HUES64 (cell line): ENCODE measurements at regions not wholly inside any gene's neighbourhood (a gene's known extent, or its start where the extent isn't known, plus 50 kb on each side); places are given as distances from the start of the nearest gene placed in this dataset.

ENCODE experiments used
- H3K27ac ChIP-seq: 2 replicates; pipeline ENCODE4 v1.7.0; 2013; ENCODE audit warnings: low read depth, low read length, inconsistent platforms
- H3K27me3 ChIP-seq: 2 replicates; pipeline ENCODE4 v1.6.1; 2013; ENCODE audit warnings: mild to moderate bottlenecking, low read length; ENCODE audit not compliant: insufficient read depth
- H3K36me3 ChIP-seq: 2 replicates; pipeline ENCODE4 v1.6.1; 2013; ENCODE audit warnings: mild to moderate bottlenecking, low read length; ENCODE audit not compliant: insufficient read depth
- H3K4me1 ChIP-seq: 2 replicates; pipeline ENCODE4 v1.6.1; 2013; ENCODE audit warnings: mild to moderate bottlenecking, low read length, moderate library complexity; ENCODE audit not compliant: insufficient read depth
- H3K4me3 ChIP-seq: 2 replicates; pipeline ENCODE4 v1.5.1; 2013; ENCODE audit warnings: mild to moderate bottlenecking, low read length, moderate library complexity
- H3K9ac ChIP-seq: 2 replicates; pipeline ENCODE4 v1.6.1; 2013; ENCODE audit warnings: mild to moderate bottlenecking, low read depth, low read length
- H3K9me3 ChIP-seq: 2 replicates; pipeline ENCODE4 v1.6.1; 2013; ENCODE audit warnings: low read depth, low read length; ENCODE audit not compliant: insufficient read depth
- WGBS: fragments of 150-250, 120-280 bp; methylation state at CpG from one replicate; pipeline ENCODE4 v1.1.7; 2013; ENCODE audit warnings: missing lambda C conversion rate; 5-methylcytosine and 5-hydroxymethylcytosine counted together

GRCh38 chr20:12702312-12702711 is 306.5 kb upstream of the SPTLC3 start:
- Histone ChIP-seq H3K9me3 (no peaks in the 10 kb centered on the region), H3K36me3 (no peaks in the 10 kb centered on the region), H3K9ac (no peak overlapping the region), H3K27me3 (no peaks in the 10 kb centered on the region), H3K4me3 (no peak overlapping the region), H3K27ac (no peak overlapping the region), H3K4me1 (0 out of 2 replicates have a peak, but pooled peaks cover 5% of the 10 kb centered on the region)
- WGBS = 95% methylated on average over 1 of the region's 1 CpG

GRCh38 chr20:12715371-12715770 is 293.4 kb upstream of the SPTLC3 start:
- Histone ChIP-seq H3K27ac (no peak overlapping the region), H3K9ac (no peak overlapping the region), H3K27me3 (no peaks in the 10 kb centered on the region), H3K9me3 (no peaks in the 10 kb centered on the region), H3K36me3 (no peaks in the 10 kb centered on the region), H3K4me3 (no peak overlapping the region), H3K4me1 (no peaks in the 10 kb centered on the region)
- 95% methylated on average over 2 of the region's 2 CpGs for WGBS

GRCh38 chr20:12715991-12716680 is 292.6 kb upstream of the SPTLC3 start:
- H3K9me3 ChIP-seq = no peaks in the 10 kb centered on the region
- no peaks in the 10 kb centered on the region for H3K4me1 ChIP-seq
- H3K27ac ChIP-seq = no peak overlapping the region
- H3K27me3 ChIP-seq = no peaks in the 10 kb centered on the region
- WGBS = over 99% methylated on average over 3 of the region's 3 CpGs
- H3K4me3 ChIP-seq = no peak overlapping the region
- no peaks in the 10 kb centered on the region for H3K36me3 ChIP-seq
- H3K9ac ChIP-seq = no peak overlapping the region

GRCh38 chr20:12717061-12717460 is 291.7 kb upstream of the SPTLC3 start:
- H3K4me3 ChIP-seq = no peak overlapping the region
- 91% methylated on average over 1 of the region's 1 CpG for WGBS
- no peaks in the 10 kb centered on the region for H3K4me1 ChIP-seq
- H3K9ac ChIP-seq = no peak overlapping the region
- no peaks in the 10 kb centered on the region for H3K36me3 ChIP-seq
- no peak overlapping the region for H3K27ac ChIP-seq
- H3K9me3 ChIP-seq = no peaks in the 10 kb centered on the region
- no peaks in the 10 kb centered on the region for H3K27me3 ChIP-seq

GRCh38 chr20:12718619-12719018 is 290.2 kb upstream of the SPTLC3 start:
- no peak overlapping the region for H3K9ac ChIP-seq
- H3K9me3 ChIP-seq = no peaks in the 10 kb centered on the region
- no peaks in the 10 kb centered on the region for H3K4me1 ChIP-seq
- H3K27me3 ChIP-seq = no peaks in the 10 kb centered on the region
- no peaks in the 10 kb centered on the region for H3K36me3 ChIP-seq
- no peak overlapping the region for H3K27ac ChIP-seq
- 99% methylated on average over 3 of the region's 4 CpGs for WGBS
- no peak overlapping the region for H3K4me3 ChIP-seq

- H3K36me3 ChIP-seq = no peaks in the 10 kb centered on the region
- WGBS = 49% methylated on average over 2 of the region's 2 CpGs
- no peak overlapping the region for H3K9ac ChIP-seq
These were observed 287.1 kb upstream of the SPTLC3 start for GRCh38 chr20:12721636-12722035.

GRCh38 chr20:12722091-12722490 is 286.7 kb upstream of the SPTLC3 start:
- Histone ChIP-seq H3K4me3 (no peak overlapping the region), H3K9ac (no peak overlapping the region), H3K4me1 (no peaks in the 10 kb centered on the region), H3K27ac (no peak overlapping the region), H3K36me3 (no peaks in the 10 kb centered on the region), H3K9me3 (no peaks in the 10 kb centered on the region), H3K27me3 (no peaks in the 10 kb centered on the region)
- WGBS = 88% methylated on average over 1 of the region's 1 CpG

More at GRCh38 chr20:12721636-12722035, 287.1 kb upstream of the SPTLC3 start:
- Histone ChIP-seq H3K27me3 (no peaks in the 10 kb centered on the region), H3K4me3 (no peak overlapping the region), H3K27ac (no peak overlapping the region), H3K9me3 (no peaks in the 10 kb centered on the region), H3K4me1 (no peaks in the 10 kb centered on the region)

GRCh38 chr20:12723811-12724210 is 285.0 kb upstream of the SPTLC3 start:
- H3K27me3 ChIP-seq = no peaks in the 10 kb centered on the region
- no peak overlapping the region for H3K4me3 ChIP-seq
- no peaks in the 10 kb centered on the region for H3K9me3 ChIP-seq
- 92% methylated on average over 2 of the region's 2 CpGs for WGBS
- H3K27ac ChIP-seq = no peak overlapping the region
- no peaks in the 10 kb centered on the region for H3K36me3 ChIP-seq
- H3K9ac ChIP-seq = no peak overlapping the region
- no peaks in the 10 kb centered on the region for H3K4me1 ChIP-seq

- no peak overlapping the region for H3K9ac ChIP-seq
- H3K9me3 ChIP-seq = no peaks in the 10 kb centered on the region
- no peak overlapping the region for H3K27ac ChIP-seq
- H3K36me3 ChIP-seq = no peaks in the 10 kb centered on the region
- no peaks in the 10 kb centered on the region for H3K4me1 ChIP-seq
- H3K27me3 ChIP-seq = no peaks in the 10 kb centered on the region
- H3K4me3 ChIP-seq = no peak overlapping the region
- WGBS = 89% methylated on average over 2 of the region's 3 CpGs
These were observed 280.0 kb upstream of the SPTLC3 start for GRCh38 chr20:12728782-12729181.

GRCh38 chr20:12729326-12729725 is 279.4 kb upstream of the SPTLC3 start:
- no peaks in the 10 kb centered on the region for H3K36me3 ChIP-seq
- no peak overlapping the region for H3K4me3 ChIP-seq
- no peak overlapping the region for H3K27ac ChIP-seq
- H3K9ac ChIP-seq = no peak overlapping the region
- no peaks in the 10 kb centered on the region for H3K4me1 ChIP-seq
- H3K9me3 ChIP-seq = no peaks in the 10 kb centered on the region
- H3K27me3 ChIP-seq = no peaks in the 10 kb centered on the region

- H3K9me3 ChIP-seq = no peaks in the 10 kb centered on the region; the same call in 1 of the 2 replicates
- H3K27me3 ChIP-seq = no peaks in the 10 kb centered on the region
- no peak overlapping the region for H3K4me3 ChIP-seq
- no peak overlapping the region for H3K27ac ChIP-seq
- WGBS = 100% methylated on average over 1 of the region's 3 CpGs
- no peaks in the 10 kb centered on the region for H3K4me1 ChIP-seq
- no peaks in the 10 kb centered on the region for H3K36me3 ChIP-seq
- H3K9ac ChIP-seq = no peak overlapping the region
These were observed 275.0 kb upstream of the SPTLC3 start for GRCh38 chr20:12733811-12734210.

GRCh38 chr20:12737497-12737896 is 271.3 kb upstream of the SPTLC3 start:
- 94% methylated on average over 4 of the region's 4 CpGs for WGBS

More at GRCh38 chr20:12737497-12737896, 271.3 kb upstream of the SPTLC3 start:
- Histone ChIP-seq H3K4me3 (no peak overlapping the region), H3K27me3 (no peaks in the 10 kb centered on the region), H3K9ac (no peak overlapping the region), H3K36me3 (no peaks in the 10 kb centered on the region), H3K27ac (no peak overlapping the region), H3K4me1 (no peaks in the 10 kb centered on the region), H3K9me3 (no peaks in the 10 kb centered on the region; the same call in 1 of the 2 replicates)
